Mesothelial cell of epicardium (in vitro differentiated cells): ENCODE measurements at regions not wholly inside any gene's neighbourhood (a gene's known extent, or its start where the extent isn't known, plus 50 kb on each side); places are given as distances from the start of the nearest gene placed in this dataset.

Experiments used
- DNase-seq, 2 experiments: peaks; one replicate each; pipeline ENCODE4 v3.0.0; 2021; ENCODE audit warnings: low spot score in 2 of 2; ENCODE audit not compliant: unreplicated experiment in 2 of 2
- H3K27ac Mint-ChIP-seq: 2 replicates; pipeline ENCODE4 v1.8.0; 2021; ENCODE audit warnings: mixed read lengths
- H3K27me3 Mint-ChIP-seq: 2 replicates; pipeline ENCODE4 v1.8.0; 2021; ENCODE audit warnings: low read depth, mixed read lengths
- H3K36me3 Mint-ChIP-seq: 2 replicates; pipeline ENCODE4 v1.8.0; 2021; ENCODE audit warnings: mixed read lengths
- H3K4me1 Mint-ChIP-seq: 2 replicates; pipeline ENCODE4 v1.8.0; 2021; ENCODE audit warnings: mixed read lengths
- H3K4me3 Mint-ChIP-seq: 2 replicates; pipeline ENCODE4 v1.8.0; 2021; ENCODE audit warnings: mild to moderate bottlenecking, moderate library complexity, mixed read lengths
- H3K9me3 Mint-ChIP-seq: 2 replicates; pipeline ENCODE4 v1.8.0; 2021; ENCODE audit warnings: mixed read lengths
- CTCF ChIP-seq: fragments of 200-600 bp; sonication (generic); IDR thresholded peaks from one replicate; pipeline ENCODE4 v1.5.0; 2021; ENCODE audit warnings: antibody characterized with exemption; ENCODE audit not compliant: unreplicated experiment

GRCh38 chr2:82674652-82675051 lies 1784.4 kb downstream of the SUCLG1 start:
- TF ChIP-seq CTCF, result no peak
- H3K27ac Mint-ChIP-seq, result no peak overlapping the region
- DNase-seq, result no peak
- H3K27me3 Mint-ChIP-seq, result no peaks in the 10 kb centered on the region
- peaks cover 10% of the 10 kb centered on the region for H3K9me3 Mint-ChIP-seq
- H3K4me1 Mint-ChIP-seq, result no peaks in the 10 kb centered on the region
- no peaks in the 10 kb centered on the region for H3K36me3 Mint-ChIP-seq
- H3K4me3 Mint-ChIP-seq, result no peak overlapping the region

- no peak overlapping the region for H3K4me3 Mint-ChIP-seq
- no peaks in the 10 kb centered on the region for H3K9me3 Mint-ChIP-seq
These were observed 1791.6 kb downstream of the SUCLG1 start for GRCh38 chr2:82667491-82667890.

GRCh38 chr2:82665691-82666090 lies 1793.4 kb downstream of the SUCLG1 start:
- H3K4me3 Mint-ChIP-seq, result no peak overlapping the region
- DNase-seq, result no peak
- H3K4me1 Mint-ChIP-seq, result peaks cover 2% of the 10 kb centered on the region
- no peaks in the 10 kb centered on the region for H3K27me3 Mint-ChIP-seq
- H3K9me3 Mint-ChIP-seq, result no peaks in the 10 kb centered on the region
- TF ChIP-seq CTCF, result no peak
- H3K36me3 Mint-ChIP-seq, result no peaks in the 10 kb centered on the region
- no peak overlapping the region for H3K27ac Mint-ChIP-seq

More at GRCh38 chr2:82667491-82667890, 1791.6 kb downstream of the SUCLG1 start:
- Mint-ChIP-seq H3K4me1 (no peaks in the 10 kb centered on the region), H3K27ac (no peak overlapping the region), H3K27me3 (no peaks in the 10 kb centered on the region), H3K36me3 (no peaks in the 10 kb centered on the region)
- DNase-seq, result no peak
- TF ChIP-seq CTCF, result no peak

GRCh38 chr2:82657106-82657505 lies 1802.0 kb downstream of the SUCLG1 start:
- Mint-ChIP-seq H3K27ac (peak overlapping the region; percentile 3), H3K27me3 (no peaks in the 10 kb centered on the region), H3K4me3 (no peak overlapping the region), H3K9me3 (no peaks in the 10 kb centered on the region), H3K4me1 (peaks cover 9% of the 10 kb centered on the region), H3K36me3 (no peaks in the 10 kb centered on the region)
- no peak for TF ChIP-seq CTCF
- DNase-seq, result no peak

GRCh38 chr2:82656420-82656819 lies 1802.7 kb downstream of the SUCLG1 start:
- DNase-seq, result no peak
- H3K4me1 Mint-ChIP-seq, result peaks cover 9% of the 10 kb centered on the region

More at GRCh38 chr2:82656420-82656819, 1802.7 kb downstream of the SUCLG1 start:
- Mint-ChIP-seq H3K27me3 (no peaks in the 10 kb centered on the region), H3K36me3 (no peaks in the 10 kb centered on the region), H3K4me3 (no peak overlapping the region), H3K27ac (no peak overlapping the region), H3K9me3 (no peaks in the 10 kb centered on the region)
- TF ChIP-seq CTCF, result no peak
